H9 (cell line): ENCODE measurements at regions not wholly inside any gene's neighbourhood (a gene's known extent, or its start where the extent isn't known, plus 50 kb on each side); places are given as distances from the start of the nearest gene placed in this dataset.

Experiments used
- DNase-seq: peaks from one replicate; pipeline ENCODE4 v3.0.0-alpha.2; 2017
- H2AFZ ChIP-seq: one replicate; pipeline ENCODE4 v1.6.1; 2013; ENCODE audit warnings: mild to moderate bottlenecking, low read length, control low read depth, moderate library complexity
- H2AK5ac ChIP-seq: 2 replicates; pipeline ENCODE4 v1.6.1; 2013; ENCODE audit warnings: low read length, control low read depth, mixed read lengths; ENCODE audit not compliant: insufficient read length
- H2BK120ac ChIP-seq: one replicate; pipeline ENCODE4 v1.6.1; 2013; ENCODE audit warnings: low read depth, mild to moderate bottlenecking, low read length, control low read depth, inconsistent platforms; ENCODE audit not compliant: poor library complexity, severe bottlenecking
- H2BK12ac ChIP-seq: 2 replicates; pipeline ENCODE4 v1.6.1; 2013; ENCODE audit warnings: low read length, control low read depth, mixed read lengths, low read depth; ENCODE audit not compliant: insufficient read length
- H2BK15ac ChIP-seq: 2 replicates; pipeline ENCODE4 v1.6.1; 2013; ENCODE audit warnings: low read depth, low read length, control low read depth
- H2BK20ac ChIP-seq: one replicate; pipeline ENCODE4 v1.6.1; 2013; ENCODE audit warnings: low read depth, mild to moderate bottlenecking, low read length, control low read depth, inconsistent platforms; ENCODE audit not compliant: poor library complexity, severe bottlenecking
- H2BK5ac ChIP-seq: 2 replicates; pipeline ENCODE4 v1.6.1; 2013; ENCODE audit warnings: low read length, control low read depth, mixed read lengths; ENCODE audit not compliant: insufficient read length
- H3K14ac ChIP-seq: 2 replicates; pipeline ENCODE4 v1.6.1; 2013; ENCODE audit warnings: low read length, control low read depth; ENCODE audit not compliant: insufficient read depth
- H3K18ac ChIP-seq: 2 replicates; pipeline ENCODE4 v1.6.1; 2013; ENCODE audit warnings: low read depth, mild to moderate bottlenecking, mixed read lengths, low read length, control low read depth; ENCODE audit not compliant: insufficient read length
- H3K23ac ChIP-seq: 2 replicates; pipeline ENCODE4 v1.6.1; 2013; ENCODE audit warnings: low read length, control low read depth, mixed read lengths, low read depth; ENCODE audit not compliant: insufficient read length
- H3K23me2 ChIP-seq: 2 replicates; pipeline ENCODE4 v1.6.1; 2013; ENCODE audit warnings: low read depth, mild to moderate bottlenecking, mixed read lengths, low read length, control low read depth; ENCODE audit not compliant: insufficient read length, poor library complexity, severe bottlenecking
- H3K27ac ChIP-seq: 2 replicates; pipeline ENCODE4 v1.5.1; 2013; ENCODE audit warnings: low read length, control low read depth, mixed read lengths, low read depth; ENCODE audit not compliant: insufficient read length
- H3K27me3 ChIP-seq: 2 replicates; pipeline ENCODE4 v1.6.1; 2013; ENCODE audit warnings: low read length, control low read depth, inconsistent platforms; ENCODE audit not compliant: insufficient read depth
- H3K4ac ChIP-seq: 2 replicates; pipeline ENCODE4 v1.6.1; 2013; ENCODE audit warnings: low read depth, mild to moderate bottlenecking, control low read depth, inconsistent platforms, low read length, moderate library complexity
- H3K4me1 ChIP-seq: 2 replicates; pipeline ENCODE4 v1.6.1; 2013; ENCODE audit warnings: low read length, control low read depth, inconsistent platforms; ENCODE audit not compliant: insufficient read depth
- H3K4me2 ChIP-seq: 2 replicates; pipeline ENCODE4 v1.6.1; 2013; ENCODE audit warnings: low read length, control low read depth, mixed read lengths; ENCODE audit not compliant: insufficient read length, insufficient read depth
- H3K56ac ChIP-seq: 2 replicates; pipeline ENCODE4 v1.6.1; 2013; ENCODE audit warnings: low read depth, mild to moderate bottlenecking, mixed read lengths, low read length, control low read depth; ENCODE audit not compliant: insufficient read length
- H3K79me1 ChIP-seq: 2 replicates; pipeline ENCODE4 v1.6.1; 2013; ENCODE audit warnings: low read depth, mild to moderate bottlenecking, moderate library complexity, low read length, control low read depth, inconsistent platforms; ENCODE audit not compliant: insufficient read depth, poor library complexity, severe bottlenecking
- H3K79me2 ChIP-seq: 2 replicates; pipeline ENCODE4 v1.6.1; 2013; ENCODE audit warnings: low read length, control low read depth, inconsistent platforms; ENCODE audit not compliant: insufficient read depth
- H3K9ac ChIP-seq: 2 replicates; pipeline ENCODE4 v1.6.1; 2013; ENCODE audit warnings: low read length, control low read depth, mixed read lengths; ENCODE audit not compliant: insufficient read length; ENCODE audit errors: extremely low read depth
- H3K9me3 ChIP-seq: one replicate; pipeline ENCODE4 v1.6.1; 2013; ENCODE audit warnings: low read depth, low read length, inconsistent platforms; ENCODE audit not compliant: control insufficient read depth
- H3T11ph ChIP-seq: one replicate; pipeline ENCODE4 v1.6.1; 2013; ENCODE audit warnings: mild to moderate bottlenecking, low read length, control low read depth, inconsistent platforms
- H4K20me1 ChIP-seq: one replicate; pipeline ENCODE4 v1.6.1; 2013; ENCODE audit not compliant: control insufficient read depth, insufficient read length, insufficient read depth
- H4K5ac ChIP-seq: 2 replicates; pipeline ENCODE4 v1.6.1; 2013; ENCODE audit warnings: low read depth, mild to moderate bottlenecking, mixed read lengths, low read length, control low read depth; ENCODE audit not compliant: insufficient read length
- H4K8ac ChIP-seq: replicated peaks from 2 replicates; pipeline ENCODE4 v1.6.1; 2013; ENCODE audit warnings: low read length, control low read depth, mixed read lengths, low read depth; ENCODE audit not compliant: insufficient read length
- H4K91ac ChIP-seq: 2 replicates; pipeline ENCODE4 v1.6.1; 2013; ENCODE audit warnings: low read depth, mild to moderate bottlenecking, moderate library complexity, mixed read lengths, low read length, control low read depth; ENCODE audit not compliant: insufficient read length
- H3K27ac Mint-ChIP-seq, 3 experiments: 2 replicates in 2 of 3; 3 replicates in 1 of 3; pipeline ENCODE4 v1.8.0; 2020 to 2021; ENCODE audit warnings: mixed read lengths in 3 of 3, mild to moderate bottlenecking in 1 of 3, moderate library complexity in 1 of 3
- H3K27me3 Mint-ChIP-seq: 2 replicates; pipeline ENCODE4 v1.8.0; 2021; ENCODE audit warnings: low read depth, mild to moderate bottlenecking, moderate library complexity, mixed read lengths
- H3K36me3 Mint-ChIP-seq, 3 experiments: 2 replicates in 2 of 3; 3 replicates in 1 of 3; pipeline ENCODE4 v1.8.0; 2020 to 2021; ENCODE audit warnings: low read depth in 3 of 3, mixed read lengths in 3 of 3; ENCODE audit not compliant: insufficient read depth in 1 of 3
- H3K4me1 Mint-ChIP-seq, 2 experiments: 2 replicates each; pipeline ENCODE4 v1.8.0; 2020; ENCODE audit warnings: mixed read lengths in 2 of 2
- H3K4me3 Mint-ChIP-seq, 2 experiments: 2 replicates in 1 of 2; 3 replicates in 1 of 2; pipeline ENCODE4 v1.8.0; 2020 to 2021; ENCODE audit warnings: mild to moderate bottlenecking in 2 of 2, mixed read lengths in 2 of 2, moderate library complexity in 1 of 2
- H3K9me3 Mint-ChIP-seq, 2 experiments: 2 replicates in 1 of 2; 3 replicates in 1 of 2; pipeline ENCODE4 v1.8.0; 2020; ENCODE audit warnings: mild to moderate bottlenecking in 2 of 2, mixed read lengths in 2 of 2, moderate library complexity in 1 of 2
- CTCF ChIP-seq: fragments of 200-600 bp; sonication (generic); conservative IDR thresholded peaks from 3 replicates; pipeline ENCODE4 v1.8.0; 2021; ENCODE audit warnings: antibody characterized with exemption, mild to moderate bottlenecking
- WGBS: extraction: QIAGEN DNeasy Blood & Tissue Kit; methylation state at CpG from one replicate; pipeline ENCODE4 v1.1.7; 2013; ENCODE audit warnings: missing lambda C conversion rate, low lambda C conversion rate, mixed read lengths; ENCODE audit not compliant: insufficient read length; ENCODE audit errors: extremely low coverage; 5-methylcytosine and 5-hydroxymethylcytosine counted together

GRCh38 chr2:184041777-184042176, 556.6 kb upstream of the ZNF804A start:
- TF ChIP-seq CTCF, result no peak
- Mint-ChIP-seq H3K27ac (no peak overlapping the region), H3K27me3 (no peaks in the 10 kb centered on the region), H3K36me3 (no peaks in the 10 kb centered on the region), H3K9me3 (no peaks in the 10 kb centered on the region), H3K4me3 (no peak overlapping the region), H3K4me1 (no peaks in the 10 kb centered on the region)
- Histone ChIP-seq H3K18ac (no peak overlapping the region), H3K56ac (no peak overlapping the region), H2AK5ac (no peak overlapping the region), H3K79me2 (no peaks in the 10 kb centered on the region), H3K4me1 (no peaks in the 10 kb centered on the region), H2BK20ac (no peak overlapping the region), H4K91ac (no peak overlapping the region), H3K79me1 (no peaks in the 10 kb centered on the region), H3K4me2 (no peak overlapping the region), H2BK15ac (no peak overlapping the region), H3K23ac (no peak overlapping the region), H3T11ph (no peak overlapping the region), H2BK120ac (no peak overlapping the region), H2BK12ac (no peak overlapping the region), H3K27me3 (no peaks in the 10 kb centered on the region), H2AFZ (no peak overlapping the region), H3K4ac (no peak overlapping the region), H3K14ac (no peak overlapping the region), H2BK5ac (no peak overlapping the region), H4K8ac (no peak overlapping the region), H4K20me1 (no peaks in the 10 kb centered on the region), H3K9ac (no peak overlapping the region), H3K27ac (no peak overlapping the region), H4K5ac (no peak overlapping the region), H3K9me3 (no peaks in the 10 kb centered on the region), H3K23me2 (no peaks in the 10 kb centered on the region)
- no CpG with 5 or more reads among the region's 4 CpGs for WGBS
- no peak for DNase-seq
